22Rv1 (cell line): ENCODE measurements at regions not wholly inside any gene's neighbourhood (a gene's known extent, or its start where the extent isn't known, plus 50 kb on each side); places are given as distances from the start of the nearest gene placed in this dataset.

Experiments used
- ZFX ChIP-seq: fragments of 450-650 bp; IDR thresholded peaks from 2 replicates; pipeline ENCODE4 v1.6.1; 2017; ENCODE audit warnings: antibody characterized with exemption, borderline replicate concordance
- TF ChIP-seq, protein P1 (sequence below): fragments of 450-650 bp; IDR thresholded peaks from 2 replicates; pipeline ENCODE4 v1.5.1; 2017; ENCODE audit warnings: mild to moderate bottlenecking

DNA sequence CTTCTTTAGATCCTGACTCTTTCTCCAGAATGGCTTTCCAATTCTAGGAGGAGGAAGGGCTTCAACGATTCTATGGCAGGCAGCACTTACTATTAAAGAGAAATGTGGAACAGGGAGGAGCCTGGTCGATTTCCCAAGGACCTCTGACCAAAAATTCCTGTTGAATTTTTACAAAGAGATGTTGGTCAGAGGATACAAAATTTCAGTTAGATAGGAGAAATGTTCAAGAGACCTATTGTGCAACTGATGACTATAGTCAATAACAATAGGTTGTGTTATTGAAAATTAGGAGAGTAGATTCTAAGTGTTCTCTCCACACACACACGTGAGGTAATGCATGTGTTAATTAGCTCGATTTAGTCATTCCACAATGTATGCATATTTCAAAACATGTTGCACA, 130.1 kb upstream of the TNFAIP3 start:
- TF ChIP-seq, protein P1, sequence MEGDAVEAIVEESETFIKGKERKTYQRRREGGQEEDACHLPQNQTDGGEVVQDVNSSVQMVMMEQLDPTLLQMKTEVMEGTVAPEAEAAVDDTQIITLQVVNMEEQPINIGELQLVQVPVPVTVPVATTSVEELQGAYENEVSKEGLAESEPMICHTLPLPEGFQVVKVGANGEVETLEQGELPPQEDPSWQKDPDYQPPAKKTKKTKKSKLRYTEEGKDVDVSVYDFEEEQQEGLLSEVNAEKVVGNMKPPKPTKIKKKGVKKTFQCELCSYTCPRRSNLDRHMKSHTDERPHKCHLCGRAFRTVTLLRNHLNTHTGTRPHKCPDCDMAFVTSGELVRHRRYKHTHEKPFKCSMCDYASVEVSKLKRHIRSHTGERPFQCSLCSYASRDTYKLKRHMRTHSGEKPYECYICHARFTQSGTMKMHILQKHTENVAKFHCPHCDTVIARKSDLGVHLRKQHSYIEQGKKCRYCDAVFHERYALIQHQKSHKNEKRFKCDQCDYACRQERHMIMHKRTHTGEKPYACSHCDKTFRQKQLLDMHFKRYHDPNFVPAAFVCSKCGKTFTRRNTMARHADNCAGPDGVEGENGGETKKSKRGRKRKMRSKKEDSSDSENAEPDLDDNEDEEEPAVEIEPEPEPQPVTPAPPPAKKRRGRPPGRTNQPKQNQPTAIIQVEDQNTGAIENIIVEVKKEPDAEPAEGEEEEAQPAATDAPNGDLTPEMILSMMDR, result no peak
- no peak for TF ChIP-seq ZFX
